Naive thymus-derived CD4-positive, alpha-beta T cell (primary cell): ENCODE measurements at regions not wholly inside any gene's neighbourhood (a gene's known extent, or its start where the extent isn't known, plus 50 kb on each side); places are given as distances from the start of the nearest gene placed in this dataset.

ENCODE experiments used
- ATAC-seq: fragments of 150-1000 bp; cut with Tn5 transposase; 2 replicates; pipeline ENCODE4 v1.10.0; 2021; ENCODE audit warnings: mild to moderate bottlenecking, moderate library complexity
- CTCF ChIA-PET: fragments of 350-600 bp; sonication (Branson Sonifier 250); formaldehyde crosslinking; loops from one replicate; lab custom pipeline; 2021; ENCODE audit warnings: antibody characterized with exemption; lab: Charles Lee
- POLR2A ChIA-PET: fragments of 350-600 bp; sonication (Branson Sonifier 250); formaldehyde crosslinking; loops from one replicate; lab custom pipeline; 2021; ENCODE audit warnings: antibody characterized with exemption, inconsistent platforms; lab: Charles Lee
- DNase-seq, 9 donors: peaks; one replicate each; pipeline versions ENCODE4 v3.0.0 to v3.0.0-alpha.2; 2020 to 2022; ENCODE audit warnings: mixed read lengths in 1 of 9
- H3K27ac ChIP-seq: one replicate; pipeline ENCODE4 v1.7.0; 2013; ENCODE audit warnings: mild to moderate bottlenecking, low read depth, low read length, moderate library complexity
- H3K27me3 ChIP-seq, 2 donors: one replicate each; pipeline ENCODE4 v1.7.0; 2013; ENCODE audit warnings: low read length in 2 of 2, mild to moderate bottlenecking in 2 of 2, moderate library complexity in 2 of 2; ENCODE audit not compliant: control insufficient read depth in 2 of 2, insufficient read depth in 2 of 2
- H3K36me3 ChIP-seq, 3 experiments: 1 replicate in 2 of 3; 2 replicates in 1 of 3; pipeline ENCODE4 v1.7.0; 2013; ENCODE audit warnings: low read length in 3 of 3, mild to moderate bottlenecking in 3 of 3, moderate library complexity in 1 of 3; ENCODE audit not compliant: insufficient read depth in 3 of 3, control insufficient read depth in 2 of 3
- H3K4me1 ChIP-seq, 2 donors: one replicate each; pipeline ENCODE4 v1.7.0; 2013; ENCODE audit warnings: low read length in 2 of 2, mild to moderate bottlenecking in 2 of 2, moderate library complexity in 1 of 2; ENCODE audit not compliant: control insufficient read depth in 2 of 2, insufficient read depth in 2 of 2
- H3K4me3 ChIP-seq: 2 replicates; pipeline ENCODE4 v1.7.0; 2013; ENCODE audit warnings: mild to moderate bottlenecking, low read length
- H3K9me3 ChIP-seq, 3 experiments: 1 replicate in 2 of 3; 2 replicates in 1 of 3; pipeline ENCODE4 v1.7.0; 2013; ENCODE audit warnings: low read length in 3 of 3; ENCODE audit not compliant: control insufficient read depth in 2 of 3
- H3K27ac Mint-ChIP-seq, 9 donors: one replicate each; pipeline ENCODE4 v1.8.0; 2020 to 2022; ENCODE audit warnings: mixed read lengths in 9 of 9, mild to moderate bottlenecking in 8 of 9, moderate library complexity in 5 of 9, inconsistent platforms in 2 of 9
- H3K27me3 Mint-ChIP-seq, 5 donors: one replicate each; pipeline ENCODE4 v1.8.0; 2021 to 2022; ENCODE audit warnings: mixed read lengths in 5 of 5, mild to moderate bottlenecking in 1 of 5
- H3K36me3 Mint-ChIP-seq, 5 donors: one replicate each; pipeline ENCODE4 v1.8.0; 2020 to 2022; ENCODE audit warnings: mixed read lengths in 5 of 5, mild to moderate bottlenecking in 3 of 5, inconsistent platforms in 1 of 5
- H3K4me1 Mint-ChIP-seq, 7 donors: one replicate each; pipeline ENCODE4 v1.8.0; 2020 to 2022; ENCODE audit warnings: mixed read lengths in 7 of 7, mild to moderate bottlenecking in 3 of 7, inconsistent platforms in 1 of 7
- H3K4me3 Mint-ChIP-seq, 10 donors: one replicate each; pipeline ENCODE4 v1.8.0; 2020 to 2022; ENCODE audit warnings: mild to moderate bottlenecking in 10 of 10, mixed read lengths in 10 of 10, moderate library complexity in 6 of 10, inconsistent platforms in 2 of 10
- H3K9me3 Mint-ChIP-seq, 11 donors: one replicate each; pipeline ENCODE4 v1.8.0; 2020 to 2022; ENCODE audit warnings: mixed read lengths in 11 of 11, mild to moderate bottlenecking in 4 of 11, inconsistent platforms in 1 of 11, moderate library complexity in 1 of 11
- intact Hi-C, 2 donors: fragments of 100-400 bp; cut with micrococcal nuclease; formaldehyde crosslinking; loops; one replicate each; pipeline ENCODE4 v1.15.1; 2023

- Mint-ChIP-seq H3K9me3 (no peaks in the 10 kb centered on the region), H3K4me3 (no peak overlapping the region), H3K27me3 (no peaks in the 10 kb centered on the region), H3K36me3 (no peaks in the 10 kb centered on the region), H3K27ac (peak overlapping the region in 1 of 9 donors; percentile 60), H3K4me1 (peaks cover 0 to 23% (median 7%) of the 10 kb centered on the region in 7 donors)
- intact Hi-C loops = no loop called here
- ChIA-PET POLR2A (no interaction called here), CTCF (no interaction called here)
- no peak for DNase-seq
- Histone ChIP-seq H3K9me3 (no peaks in the 10 kb centered on the region), H3K27me3 (no peaks in the 10 kb centered on the region), H3K27ac (no peak overlapping the region), H3K36me3 (no peaks in the 10 kb centered on the region), H3K4me1 (peaks cover 0 to 27% of the 10 kb centered on the region in 2 donors), H3K4me3 (no peak overlapping the region)
- ATAC-seq = no peak
Measured at GRCh38 chr3:177686671-177687070, 489.4 kb upstream of the TBL1XR1 start.

GRCh38 chr3:177687291-177687690, 490.0 kb upstream of the TBL1XR1 start:
- H3K9me3 ChIP-seq = no peaks in the 10 kb centered on the region
- H3K27me3 ChIP-seq = no peaks in the 10 kb centered on the region
- peaks cover 0 to 17% (median 6%) of the 10 kb centered on the region in 7 donors for H3K4me1 Mint-ChIP-seq
- peak overlapping the region in 1 of 9 donors; percentile 60 for H3K27ac Mint-ChIP-seq
- H3K9me3 Mint-ChIP-seq = no peaks in the 10 kb centered on the region
- ATAC-seq = no peak
- no peaks in the 10 kb centered on the region for H3K36me3 ChIP-seq
- no peak for DNase-seq
- CTCF ChIA-PET = no interaction called here
- H3K4me3 Mint-ChIP-seq = no peak overlapping the region
- intact Hi-C loops = no loop called here
- no peaks in the 10 kb centered on the region for H3K27me3 Mint-ChIP-seq
- H3K4me1 ChIP-seq = peaks cover 0 to 22% of the 10 kb centered on the region in 2 donors
- H3K4me3 ChIP-seq = no peak overlapping the region
- H3K36me3 Mint-ChIP-seq = no peaks in the 10 kb centered on the region
- H3K27ac ChIP-seq = no peak overlapping the region
- POLR2A ChIA-PET = no interaction called here

- H3K9me3 ChIP-seq = no peaks in the 10 kb centered on the region
Measured at GRCh38 chr3:177688152-177688551, 490.9 kb upstream of the TBL1XR1 start.

GRCh38 chr3:177689077-177689476, 491.8 kb upstream of the TBL1XR1 start:
- ATAC-seq (no peak), DNase-seq (no peak)
- POLR2A ChIA-PET = no interaction called here
- no peak overlapping the region for H3K4me3 Mint-ChIP-seq
- H3K4me1 ChIP-seq = peaks cover 0 to 6% of the 10 kb centered on the region in 2 donors
- H3K4me1 Mint-ChIP-seq = peaks cover 0 to 6% (median 1%) of the 10 kb centered on the region in 7 donors
- H3K36me3 Mint-ChIP-seq = no peaks in the 10 kb centered on the region
- no peak overlapping the region for H3K4me3 ChIP-seq
- no peaks in the 10 kb centered on the region for H3K9me3 ChIP-seq
- H3K27me3 ChIP-seq = no peaks in the 10 kb centered on the region
- no peaks in the 10 kb centered on the region for H3K9me3 Mint-ChIP-seq
- CTCF ChIA-PET = interaction anchor here (0.9 to 1.1 kb wide), 2 partner anchors 38 kb away, joined by 3 read pairs; no protein-coding TSS in a partner anchor
- intact Hi-C loops = no loop called here
- no peaks in the 10 kb centered on the region for H3K27me3 Mint-ChIP-seq
- no peak overlapping the region for H3K27ac ChIP-seq
- no peaks in the 10 kb centered on the region for H3K36me3 ChIP-seq
- H3K27ac Mint-ChIP-seq = no peak overlapping the region

More at GRCh38 chr3:177688152-177688551, 490.9 kb upstream of the TBL1XR1 start:
- no peaks in the 10 kb centered on the region for H3K9me3 Mint-ChIP-seq
- H3K4me1 ChIP-seq = peaks cover 0 to 14% of the 10 kb centered on the region in 2 donors
- CTCF ChIA-PET = interaction anchor here (1.1 kb wide), 1 partner anchor 37 kb away, joined by 3 read pairs; no protein-coding TSS in a partner anchor
- intact Hi-C loops = no loop called here
- H3K27ac Mint-ChIP-seq = no peak overlapping the region
- ATAC-seq (no peak), DNase-seq (no peak)
- POLR2A ChIA-PET = no interaction called here
- H3K4me3 ChIP-seq = no peak overlapping the region
- H3K36me3 ChIP-seq = no peaks in the 10 kb centered on the region
- H3K4me1 Mint-ChIP-seq = peaks cover 0 to 9% (median 5%) of the 10 kb centered on the region in 7 donors
- no peak overlapping the region for H3K4me3 Mint-ChIP-seq
- no peak overlapping the region for H3K27ac ChIP-seq
- no peaks in the 10 kb centered on the region for H3K36me3 Mint-ChIP-seq
- H3K27me3 ChIP-seq = no peaks in the 10 kb centered on the region
- H3K27me3 Mint-ChIP-seq = no peaks in the 10 kb centered on the region

GRCh38 chr3:177689869-177690268, 492.6 kb upstream of the TBL1XR1 start:
- no peaks in the 10 kb centered on the region for H3K9me3 Mint-ChIP-seq
- DNase-seq = no peak
- H3K27ac Mint-ChIP-seq = no peak overlapping the region
- no peaks in the 10 kb centered on the region for H3K36me3 Mint-ChIP-seq
- Histone ChIP-seq H3K4me1 (no peaks in the 10 kb centered on the region), H3K9me3 (no peaks in the 10 kb centered on the region), H3K4me3 (no peak overlapping the region), H3K36me3 (no peaks in the 10 kb centered on the region), H3K27ac (no peak overlapping the region), H3K27me3 (no peaks in the 10 kb centered on the region)
- CTCF ChIA-PET = interaction anchor here (0.9 kb wide), 1 partner anchor 37 kb away, joined by 3 read pairs; no protein-coding TSS in a partner anchor
- no peaks in the 10 kb centered on the region for H3K27me3 Mint-ChIP-seq
- POLR2A ChIA-PET = no interaction called here
- no peak overlapping the region for H3K4me3 Mint-ChIP-seq
- intact Hi-C loops = no loop called here
- no peak for ATAC-seq
- H3K4me1 Mint-ChIP-seq = peaks cover 3 to 13% (median 8%) of the 10 kb centered on the region in 7 donors

DNA sequence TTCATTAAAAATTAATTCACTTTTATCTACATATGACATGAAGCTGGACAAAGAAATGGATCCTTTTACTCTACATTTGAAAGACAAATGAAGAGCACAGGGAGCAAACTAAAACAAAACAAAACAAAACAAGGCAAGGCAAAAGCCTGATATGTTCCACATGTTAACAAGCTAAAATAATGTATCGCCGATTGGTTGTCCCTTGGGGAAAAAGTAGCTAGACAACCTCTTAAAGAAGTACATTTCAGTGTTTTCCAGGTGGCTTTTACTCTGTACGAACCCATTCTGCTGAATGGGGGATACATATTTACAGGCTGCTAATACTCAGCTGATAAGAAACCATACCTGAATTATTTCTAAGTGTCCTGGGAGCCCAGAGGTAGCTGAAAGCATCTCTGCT, 493.0 kb upstream of the TBL1XR1 start:
- Histone ChIP-seq H3K9me3 (no peaks in the 10 kb centered on the region), H3K4me1 (no peaks in the 10 kb centered on the region), H3K27ac (no peak overlapping the region), H3K27me3 (no peaks in the 10 kb centered on the region), H3K36me3 (no peaks in the 10 kb centered on the region), H3K4me3 (no peak overlapping the region)
- intact Hi-C loops = no loop called here
- ATAC-seq (no peak), DNase-seq (no peak)
- Mint-ChIP-seq H3K27ac (no peak overlapping the region), H3K4me1 (peaks cover 3 to 13% (median 9%) of the 10 kb centered on the region in 7 donors), H3K4me3 (no peak overlapping the region), H3K27me3 (no peaks in the 10 kb centered on the region), H3K36me3 (no peaks in the 10 kb centered on the region), H3K9me3 (peaks cover 0 to under 1% (median 0%) of the 10 kb centered on the region in 11 donors)
- POLR2A ChIA-PET = no interaction called here
- CTCF ChIA-PET = no interaction called here

GRCh38 chr3:177692304-177692975, 495.2 kb upstream of the TBL1XR1 start:
- ATAC-seq = no peak
- Histone ChIP-seq H3K27ac (no peak overlapping the region), H3K4me1 (no peaks in the 10 kb centered on the region), H3K36me3 (no peaks in the 10 kb centered on the region), H3K4me3 (no peak overlapping the region), H3K9me3 (no peaks in the 10 kb centered on the region), H3K27me3 (no peaks in the 10 kb centered on the region)
- no peak for DNase-seq
- no peak overlapping the region for H3K4me3 Mint-ChIP-seq
- H3K4me1 Mint-ChIP-seq = peaks cover 3 to 13% (median 10%) of the 10 kb centered on the region in 7 donors
- peak overlapping the region in 1 of 9 donors; percentile 9 for H3K27ac Mint-ChIP-seq
- intact Hi-C loops = no loop called here
- peaks cover 0 to 4% (median 0%) of the 10 kb centered on the region in 11 donors for H3K9me3 Mint-ChIP-seq
- no peaks in the 10 kb centered on the region for H3K36me3 Mint-ChIP-seq
- H3K27me3 Mint-ChIP-seq = no peaks in the 10 kb centered on the region
- POLR2A ChIA-PET = no interaction called here
- CTCF ChIA-PET = no interaction called here
